GM18502 (cell line): ENCODE measurements at regions not wholly inside any gene's neighbourhood (a gene's known extent, or its start where the extent isn't known, plus 50 kb on each side); places are given as distances from the start of the nearest gene placed in this dataset.

Experiments used
- ATAC-seq: cut with Tn5 transposase; IDR thresholded peaks from one replicate; pipeline ENCODE4 v1.9.1; 2021; ENCODE audit warnings: mild to moderate bottlenecking; ENCODE audit not compliant: unreplicated experiment, poor library complexity

GRCh38 chr5:8865686-8866374, 680.0 kb downstream of the SEMA5A start:
- ATAC-seq = no peak

GRCh38 chr5:8868283-8868682, 677.6 kb downstream of the SEMA5A start:
- ATAC-seq = no peak

- no peak for ATAC-seq
These were observed 675.9 kb downstream of the SEMA5A start for GRCh38 chr5:8869932-8870331.

GRCh38 chr5:8870349-8870958, 675.4 kb downstream of the SEMA5A start:
- ATAC-seq = no peak

- no peak for ATAC-seq
These were observed 674.9 kb downstream of the SEMA5A start for GRCh38 chr5:8870959-8871355.

- ATAC-seq = no peak
These were observed 674.4 kb downstream of the SEMA5A start for GRCh38 chr5:8871446-8871845.

GRCh38 chr5:8875722-8876121, 670.2 kb downstream of the SEMA5A start:
- no peak for ATAC-seq

GRCh38 chr5:8879248-8879647, 666.6 kb downstream of the SEMA5A start:
- ATAC-seq = no peak

GRCh38 chr5:8884029-8884428, 661.8 kb downstream of the SEMA5A start:
- no peak for ATAC-seq

GRCh38 chr5:8892926-8893325, 652.9 kb downstream of the SEMA5A start:
- ATAC-seq = no peak

- no peak for ATAC-seq
These were observed 651.8 kb downstream of the SEMA5A start for GRCh38 chr5:8894031-8894430.

GRCh38 chr5:8895062-8895461, 650.8 kb downstream of the SEMA5A start:
- ATAC-seq = no peak

- ATAC-seq = no peak
These were observed 650.3 kb downstream of the SEMA5A start for GRCh38 chr5:8895599-8895998.

- no peak for ATAC-seq
These were observed 648.6 kb downstream of the SEMA5A start for GRCh38 chr5:8897316-8897715.

- no peak for ATAC-seq
These were observed 640.9 kb downstream of the SEMA5A start for GRCh38 chr5:8905021-8905420.

GRCh38 chr5:8906303-8906967, 639.4 kb downstream of the SEMA5A start:
- ATAC-seq = no peak

- no peak for ATAC-seq
These were observed 638.6 kb downstream of the SEMA5A start for GRCh38 chr5:8907168-8907868.

- peak; percentile 65 for ATAC-seq
These were observed 637.7 kb downstream of the SEMA5A start for GRCh38 chr5:8908055-8908683.

- ATAC-seq = no peak
These were observed 633.8 kb downstream of the SEMA5A start for GRCh38 chr5:8912106-8912505.

- no peak for ATAC-seq
These were observed 632.4 kb downstream of the SEMA5A start for GRCh38 chr5:8913522-8913921.

GRCh38 chr5:8919096-8919495, 626.8 kb downstream of the SEMA5A start:
- ATAC-seq = no peak
